SH-SY5Y (cell line): ENCODE measurements at regions not wholly inside any gene's neighbourhood (a gene's known extent, or its start where the extent isn't known, plus 50 kb on each side); places are given as distances from the start of the nearest gene placed in this dataset.

Source experiments
- GATA2 ChIP-seq: IDR thresholded peaks from 2 replicates; pipeline ENCODE4 v1.6.1; 2011; ENCODE audit warnings: mild to moderate bottlenecking, low read depth, low read length
- GATA3 ChIP-seq: IDR thresholded peaks from 2 replicates; pipeline ENCODE4 v1.6.1; 2011; ENCODE audit warnings: low read depth, mild to moderate bottlenecking, low read length, moderate library complexity

GRCh38 chr4:179757641-179758040 lies 2315.4 kb upstream of the AGA start:
- TF ChIP-seq GATA3 (no peak), GATA2 (no peak)

- no peak for TF ChIP-seq GATA2
- TF ChIP-seq GATA3, result no peak
These were observed 2320.6 kb upstream of the AGA start for GRCh38 chr4:179762840-179763239.

- TF ChIP-seq GATA2 (no peak), GATA3 (no peak)
These were observed 2324.7 kb upstream of the AGA start for GRCh38 chr4:179766938-179767337.

GRCh38 chr4:179768996-179769395 lies 2326.8 kb upstream of the AGA start:
- TF ChIP-seq GATA2, result no peak
- no peak for TF ChIP-seq GATA3

- TF ChIP-seq GATA2, result no peak
- no peak for TF ChIP-seq GATA3
These were observed 2355.5 kb upstream of the AGA start for GRCh38 chr4:179797738-179798137.

GRCh38 chr4:179803857-179804256 lies 2361.6 kb upstream of the AGA start:
- TF ChIP-seq GATA3, result no peak
- TF ChIP-seq GATA2, result no peak

GRCh38 chr4:179804440-179804839 lies 2362.2 kb upstream of the AGA start:
- no peak for TF ChIP-seq GATA3

- TF ChIP-seq GATA3 (no peak), GATA2 (no peak)
These were observed 2375.1 kb upstream of the AGA start for GRCh38 chr4:179817317-179817716.

GRCh38 chr4:179823342-179823741 lies 2381.1 kb upstream of the AGA start:
- TF ChIP-seq GATA3 (no peak), GATA2 (no peak)

- TF ChIP-seq GATA2 (no peak), GATA3 (no peak)
These were observed 2389.0 kb upstream of the AGA start for GRCh38 chr4:179831274-179831673.

- TF ChIP-seq GATA3 (no peak), GATA2 (no peak)
These were observed 2394.2 kb upstream of the AGA start for GRCh38 chr4:179836179-179837075.

- no peak for TF ChIP-seq GATA3
- TF ChIP-seq GATA2, result no peak
These were observed 2399.8 kb upstream of the TENM3 start for GRCh38 chr4:179843370-179843769.

GRCh38 chr4:179855469-179855868 lies 2387.7 kb upstream of the TENM3 start:
- no peak for TF ChIP-seq GATA3
- TF ChIP-seq GATA2, result no peak

GRCh38 chr4:179858221-179858620 lies 2385.0 kb upstream of the TENM3 start:
- TF ChIP-seq GATA2 (no peak), GATA3 (no peak)

- no peak for TF ChIP-seq GATA2
- no peak for TF ChIP-seq GATA3
These were observed 2375.8 kb upstream of the TENM3 start for GRCh38 chr4:179867300-179867878.
